GM19023 (cell line): ENCODE measurements at regions not wholly inside any gene's neighbourhood (a gene's known extent, or its start where the extent isn't known, plus 50 kb on each side); places are given as distances from the start of the nearest gene placed in this dataset.
"Not testable (repeated sequence)": the region's sequence is repeated elsewhere in the genome, so short reads cannot be mapped to it uniquely, and the experiment has no call there.

Source experiments
- ATAC-seq: cut with Tn5 transposase; IDR thresholded peaks from one replicate; pipeline ENCODE4 v1.9.1; 2021; ENCODE audit warnings: mild to moderate bottlenecking, moderate library complexity; ENCODE audit not compliant: unreplicated experiment

GRCh38 chr5:168140241-168140640 lies 151.2 kb upstream of the WWC1 start:
- no peak for ATAC-seq

- ATAC-seq = no peak
Measured at GRCh38 chr5:168142402-168142801, 149.0 kb upstream of the WWC1 start.

GRCh38 chr5:168143521-168143920 lies 147.9 kb upstream of the WWC1 start:
- ATAC-seq = not testable (repeated sequence)

- no peak for ATAC-seq
Measured at GRCh38 chr5:168147106-168147505, 144.3 kb upstream of the WWC1 start.

GRCh38 chr5:168147568-168148360 lies 143.7 kb upstream of the WWC1 start:
- ATAC-seq = no peak

- no peak for ATAC-seq
Measured at GRCh38 chr5:168151041-168151440, 140.4 kb upstream of the WWC1 start.

GRCh38 chr5:168152660-168153059 lies 138.8 kb upstream of the WWC1 start:
- no peak for ATAC-seq

GRCh38 chr5:168153263-168153875 lies 138.1 kb upstream of the WWC1 start:
- no peak for ATAC-seq

GRCh38 chr5:168153876-168154270 lies 137.6 kb upstream of the WWC1 start:
- no peak for ATAC-seq

GRCh38 chr5:168155585-168155984 lies 135.9 kb upstream of the WWC1 start:
- ATAC-seq = no peak

GRCh38 chr5:168156170-168156569 lies 135.3 kb upstream of the WWC1 start:
- no peak for ATAC-seq

GRCh38 chr5:168157141-168157540 lies 134.3 kb upstream of the WWC1 start:
- no peak for ATAC-seq

GRCh38 chr5:168159425-168159824 lies 132.0 kb upstream of the WWC1 start:
- no peak for ATAC-seq

GRCh38 chr5:168162464-168162863 lies 129.0 kb upstream of the WWC1 start:
- ATAC-seq = no peak

GRCh38 chr5:168163966-168164365 lies 127.5 kb upstream of the WWC1 start:
- no peak for ATAC-seq

GRCh38 chr5:168165221-168165914 lies 126.1 kb upstream of the WWC1 start:
- ATAC-seq = no peak

- no peak for ATAC-seq
Measured at GRCh38 chr5:168165977-168166376, 125.5 kb upstream of the WWC1 start.

GRCh38 chr5:168167338-168167737 lies 124.1 kb upstream of the WWC1 start:
- no peak for ATAC-seq

- no peak for ATAC-seq
Measured at GRCh38 chr5:168168978-168169698, 122.3 kb upstream of the WWC1 start.

GRCh38 chr5:168169791-168170190 lies 121.7 kb upstream of the WWC1 start:
- no peak for ATAC-seq
